ENCODE measurements at regions not wholly inside any gene's neighbourhood (a gene's known extent, or its start where the extent isn't known, plus 50 kb on each side); places are given as distances from the start of the nearest gene placed in this dataset.
"Not testable (repeated sequence)": the region's sequence is repeated elsewhere in the genome, so short reads cannot be mapped to it uniquely, and the experiment has no call there.

DNA sequence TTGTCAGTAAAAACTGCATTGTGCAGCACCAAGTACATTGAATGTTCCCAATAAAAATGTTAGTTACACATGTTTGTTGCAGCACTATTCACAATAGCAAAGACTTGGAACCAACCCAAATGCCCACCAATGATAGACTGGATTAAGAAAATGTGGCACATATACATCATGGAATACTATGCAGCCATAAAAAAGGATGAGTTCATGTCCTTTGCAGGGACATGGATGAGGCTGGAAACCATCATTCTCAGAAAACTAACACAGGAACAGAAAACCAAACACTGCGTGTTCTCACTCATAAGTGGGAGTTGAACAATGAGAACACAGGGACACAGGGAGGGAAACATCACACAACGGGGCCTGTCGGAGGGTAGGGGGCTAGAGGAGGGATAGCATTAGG lies 401.3 kb upstream of the NR5A2 start:
- TF ChIP-seq, protein P1, sequence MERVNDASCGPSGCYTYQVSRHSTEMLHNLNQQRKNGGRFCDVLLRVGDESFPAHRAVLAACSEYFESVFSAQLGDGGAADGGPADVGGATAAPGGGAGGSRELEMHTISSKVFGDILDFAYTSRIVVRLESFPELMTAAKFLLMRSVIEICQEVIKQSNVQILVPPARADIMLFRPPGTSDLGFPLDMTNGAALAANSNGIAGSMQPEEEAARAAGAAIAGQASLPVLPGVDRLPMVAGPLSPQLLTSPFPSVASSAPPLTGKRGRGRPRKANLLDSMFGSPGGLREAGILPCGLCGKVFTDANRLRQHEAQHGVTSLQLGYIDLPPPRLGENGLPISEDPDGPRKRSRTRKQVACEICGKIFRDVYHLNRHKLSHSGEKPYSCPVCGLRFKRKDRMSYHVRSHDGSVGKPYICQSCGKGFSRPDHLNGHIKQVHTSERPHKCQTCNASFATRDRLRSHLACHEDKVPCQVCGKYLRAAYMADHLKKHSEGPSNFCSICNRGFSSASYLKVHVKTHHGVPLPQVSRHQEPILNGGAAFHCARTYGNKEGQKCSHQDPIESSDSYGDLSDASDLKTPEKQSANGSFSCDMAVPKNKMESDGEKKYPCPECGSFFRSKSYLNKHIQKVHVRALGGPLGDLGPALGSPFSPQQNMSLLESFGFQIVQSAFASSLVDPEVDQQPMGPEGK (CRISPR knock-in tag; IDR thresholded peaks at IDR 0.05; ENCODE audit: borderline replicate concordance) = not testable (repeated sequence)
- not testable (repeated sequence) for TF ChIP-seq ZFP3 (CRISPR knock-in tag; IDR thresholded peaks at IDR 0.05)
